ENCODE measurements at regions not wholly inside any gene's neighbourhood (a gene's known extent, or its start where the extent isn't known, plus 50 kb on each side); places are given as distances from the start of the nearest gene placed in this dataset.

GRCh38 chr7:24143547-24143946 is 140.4 kb upstream of the NPY start:
- TF ChIP-seq CTCF (IDR thresholded peaks at IDR 0.05; ENCODE audit: poor library complexity, severe bottlenecking) (no peak), EZH2 (IDR thresholded peaks at IDR 0.05; ENCODE audit: borderline replicate concordance, insufficient read depth, low read length, poor library complexity, severe bottlenecking) (no peak)
